Transverse colon (tissue), 4 donors: ENCODE measurements at regions not wholly inside any gene's neighbourhood (a gene's known extent, or its start where the extent isn't known, plus 50 kb on each side); places are given as distances from the start of the nearest gene placed in this dataset.

Source experiments
- DNase-seq: peaks from one replicate; pipeline ENCODE4 v3.0.0-alpha.2; 2019
- H3K27ac ChIP-seq, 4 donors: fragments of 200-600 bp; sonication (generic); 2 replicates each; pipeline ENCODE4 v1.5.1; 2016 to 2018; ENCODE audit warnings: inconsistent platforms in 4 of 4
- H3K27me3 ChIP-seq: fragments of 200-600 bp; sonication (generic); 2 replicates; pipeline ENCODE4 v1.5.1; 2017; ENCODE audit warnings: inconsistent platforms
- H3K36me3 ChIP-seq, 4 donors: fragments of 200-600 bp; sonication (generic); 2 replicates each; pipeline ENCODE4 v1.5.1; 2017 to 2019; ENCODE audit warnings: inconsistent platforms in 4 of 4
- H3K4me1 ChIP-seq, 4 donors: fragments of 200-600 bp; sonication (generic); 2 replicates each; pipeline ENCODE4 v1.5.1; 2017 to 2020; ENCODE audit warnings: inconsistent platforms in 4 of 4
- H3K4me3 ChIP-seq, 4 donors: fragments of 200-600 bp; sonication (generic); 1 replicate in 1 of 4; 2 replicates in 3 of 4; pipeline versions ENCODE4 v1.5.1 to v1.6.1; 2017 to 2019; ENCODE audit warnings: inconsistent platforms in 4 of 4
- H3K9me3 ChIP-seq, 2 donors: fragments of 200-600 bp; sonication (generic); 2 replicates each; pipeline ENCODE4 v1.5.1; 2017 to 2019; ENCODE audit warnings: inconsistent platforms in 2 of 2
- CTCF ChIP-seq, 5 experiments: fragments of 200-600 bp in 3 of 5; fragments of 450-650 bp in 2 of 5; sonication (generic) in 3 of 5; IDR thresholded peaks; 1 replicate in 2 of 5; 2 replicates in 3 of 5; pipeline ENCODE4 v1.5.1; 2016 to 2017; ENCODE audit warnings: antibody characterized with exemption in 5 of 5, inconsistent platforms in 3 of 5, mild to moderate bottlenecking in 2 of 5, moderate library complexity in 1 of 5
- EP300 ChIP-seq: sonication (generic); formaldehyde crosslinking; IDR thresholded peaks from one replicate; pipeline ENCODE4 v1.6.1; 2017; ENCODE audit warnings: antibody characterized with exemption, low read depth
- POLR2A ChIP-seq: fragments of 450-650 bp; IDR thresholded peaks from one replicate; pipeline ENCODE4 v1.6.1; 2016; ENCODE audit warnings: antibody characterized with exemption, mild to moderate bottlenecking, moderate library complexity
- POLR2AphosphoS5 ChIP-seq, 3 donors: sonication (generic); formaldehyde crosslinking; IDR thresholded peaks; one replicate each; pipeline ENCODE4 v1.6.1; 2016; ENCODE audit warnings: antibody characterized with exemption in 3 of 3
- WGBS, 2 donors: methylation state at CpG; one replicate each; pipeline ENCODE4 v1.1.5; 2018; ENCODE audit warnings: low coverage in 1 of 2; 5-methylcytosine and 5-hydroxymethylcytosine counted together
- in situ Hi-C, 4 donors: fragments of 200-750 bp; cut with MboI; loops; one replicate each; pipeline versions ENCODE4 v1.15.0 to v1.15.1; 2017; ENCODE audit warnings: low sequenced_read_pairs in 3 of 4, low pct_ligation_motif_present in 1 of 4, low pct_unique_long_range_greater_than_20kb in 1 of 4
- intact Hi-C: fragments of 100-400 bp; cut with DNase I; formaldehyde crosslinking; loops from one replicate; pipeline ENCODE4 v1.15.1; 2023; ENCODE audit warnings: low total_unique reads

GRCh38 chr2:144865670-144866069 is 345.8 kb upstream of the ZEB2 start:
- 83 to 88% methylated on average over 1 of the region's 1 CpG for WGBS, 2 donors
- TF ChIP-seq POLR2A (no peak), POLR2AphosphoS5 (IDR thresholded peaks at IDR 0.05) (no peak), EP300 (no peak), CTCF (IDR thresholded peaks at IDR 0.05) (no peak)
- H3K27me3 ChIP-seq = no peaks in the 10 kb centered on the region
- intact Hi-C loops (no loop called here), in situ Hi-C loops (no loop called here)
- no peak for DNase-seq
- no peak overlapping the region for H3K27ac ChIP-seq
- H3K36me3 ChIP-seq = no peaks in the 10 kb centered on the region
- no peaks in the 10 kb centered on the region for H3K9me3 ChIP-seq
- no peak overlapping the region for H3K4me3 ChIP-seq
- no peaks in the 10 kb centered on the region for H3K4me1 ChIP-seq

DNA sequence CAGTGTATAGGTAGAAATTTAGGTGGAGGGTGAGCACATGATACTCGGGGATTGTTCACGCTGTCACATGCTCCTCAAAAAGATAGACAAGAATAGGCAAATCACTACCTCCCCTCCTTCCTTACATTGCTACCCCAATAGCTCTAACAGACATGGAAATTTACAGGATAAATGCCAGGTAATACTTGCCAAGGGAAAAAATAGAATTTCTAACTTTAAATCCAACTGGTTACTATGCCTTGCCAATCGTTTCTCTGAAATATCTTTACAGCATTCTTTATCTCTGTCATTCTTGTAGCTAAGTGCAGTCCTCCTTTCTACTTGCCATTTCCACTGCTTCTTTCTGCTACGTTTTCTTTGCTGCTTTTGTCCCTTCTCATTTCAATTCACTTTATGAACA is 339.8 kb upstream of the ZEB2 start:
- intact Hi-C loops = no loop called here
- in situ Hi-C loops = no loop called here
- Histone ChIP-seq H3K27ac (no peak overlapping the region), H3K4me1 (no peaks in the 10 kb centered on the region), H3K4me3 (no peak overlapping the region), H3K36me3 (no peaks in the 10 kb centered on the region), H3K27me3 (no peaks in the 10 kb centered on the region), H3K9me3 (no peaks in the 10 kb centered on the region)
- DNase-seq = no peak
- TF ChIP-seq POLR2AphosphoS5 (IDR thresholded peaks at IDR 0.05) = no peak
- no peak for TF ChIP-seq POLR2A
- no peak for TF ChIP-seq CTCF (IDR thresholded peaks at IDR 0.05)
- TF ChIP-seq EP300 = no peak
- 75 to 78% methylated on average over 3 to 4 of the region's 4 CpGs for WGBS, 2 donors

GRCh38 chr2:144858211-144858610 is 338.3 kb upstream of the ZEB2 start:
- 76 to 80% methylated on average over 4 of the region's 4 CpGs for WGBS, 2 donors
- Histone ChIP-seq H3K27me3 (no peaks in the 10 kb centered on the region), H3K36me3 (no peaks in the 10 kb centered on the region), H3K27ac (no peak overlapping the region), H3K9me3 (no peaks in the 10 kb centered on the region), H3K4me3 (no peak overlapping the region), H3K4me1 (no peaks in the 10 kb centered on the region)
- in situ Hi-C loops = no loop called here
- no peak for TF ChIP-seq EP300
- no peak for TF ChIP-seq CTCF (IDR thresholded peaks at IDR 0.05)
- intact Hi-C loops = no loop called here
- DNase-seq = no peak

GRCh38 chr2:144854596-144854995 is 334.7 kb upstream of the ZEB2 start:
- in situ Hi-C loops = no loop called here
- Histone ChIP-seq H3K9me3 (no peaks in the 10 kb centered on the region), H3K27me3 (no peaks in the 10 kb centered on the region), H3K4me1 (no peaks in the 10 kb centered on the region), H3K27ac (no peak overlapping the region), H3K4me3 (no peak overlapping the region), H3K36me3 (no peaks in the 10 kb centered on the region)
- 58 to 83% methylated on average over 4 of the region's 4 CpGs for WGBS, 2 donors
- no peak for DNase-seq
- intact Hi-C loops = no loop called here
- TF ChIP-seq POLR2AphosphoS5 (IDR thresholded peaks at IDR 0.05) = no peak
- no peak for TF ChIP-seq CTCF (IDR thresholded peaks at IDR 0.05)
- no peak for TF ChIP-seq EP300
- no peak for TF ChIP-seq POLR2A
